ENCODE measurements at regions not wholly inside any gene's neighbourhood (a gene's known extent, or its start where the extent isn't known, plus 50 kb on each side); places are given as distances from the start of the nearest gene placed in this dataset.

GRCh38 chr15:48041454-48041853 lies 79.3 kb upstream of the SLC24A5 start:
- no peak for TF ChIP-seq CTCF (IDR thresholded peaks at IDR 0.05; ENCODE audit: borderline replicate concordance, extremely low read depth, low read length, poor library complexity, severe bottlenecking)
- TF ChIP-seq EZH2 (IDR thresholded peaks at IDR 0.05; ENCODE audit: borderline replicate concordance, low read depth, low read length, severe bottlenecking) = no peak

Data from DND-41 (cell line).